NCI-H187 (cell line): ENCODE measurements at regions not wholly inside any gene's neighbourhood (a gene's known extent, or its start where the extent isn't known, plus 50 kb on each side); places are given as distances from the start of the nearest gene placed in this dataset.

ENCODE experiments used
- DNase-seq, 2 experiments: peaks; one replicate each; lab custom pipeline; 2025; lab: John Stamatoyannopoulos, UW

GRCh38 chr1:216919060-216919970, 196.1 kb upstream of the ESRRG start:
- DNase-seq = no peak

- DNase-seq = no peak
These were observed 193.7 kb upstream of the ESRRG start for GRCh38 chr1:216916890-216917438.

DNA sequence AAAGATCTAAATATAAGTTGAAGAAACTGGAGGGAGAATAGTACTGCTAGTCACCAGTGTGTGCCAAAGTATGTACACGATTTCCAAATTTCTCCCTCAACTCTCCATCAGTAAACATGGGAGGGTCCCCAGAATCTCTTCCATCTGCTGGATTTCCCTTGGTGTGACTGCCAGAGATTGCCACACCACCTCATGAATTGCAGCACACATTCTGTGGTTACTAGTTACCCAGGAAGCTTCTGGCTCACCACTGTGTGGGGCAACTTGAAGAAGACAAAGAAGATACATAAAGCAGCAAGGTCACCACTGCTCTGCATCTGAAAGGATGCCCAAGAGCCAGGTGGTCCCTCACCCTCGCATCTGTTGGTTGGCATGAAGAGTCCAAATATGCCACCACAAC, 191.7 kb upstream of the ESRRG start:
- no peak for DNase-seq

DNA sequence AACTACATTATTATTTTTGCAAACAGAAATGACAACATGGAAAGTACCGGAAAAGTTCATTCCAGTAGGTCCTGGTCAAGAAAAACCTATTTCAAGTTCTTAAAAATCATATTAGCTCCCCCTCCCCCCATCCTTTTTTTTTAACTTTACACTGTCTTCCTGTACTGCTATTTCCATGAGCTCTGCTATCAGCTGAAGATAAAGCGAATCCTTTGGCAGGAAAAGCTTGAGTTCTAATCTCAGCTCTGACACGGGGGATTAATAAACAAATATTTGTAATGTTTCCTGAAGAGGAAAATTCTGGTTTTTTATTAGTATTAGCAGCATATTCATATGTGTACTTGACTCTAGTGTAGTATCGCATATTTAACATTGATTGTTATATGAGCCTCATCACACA, 190.7 kb upstream of the ESRRG start:
- DNase-seq = no peak

DNA sequence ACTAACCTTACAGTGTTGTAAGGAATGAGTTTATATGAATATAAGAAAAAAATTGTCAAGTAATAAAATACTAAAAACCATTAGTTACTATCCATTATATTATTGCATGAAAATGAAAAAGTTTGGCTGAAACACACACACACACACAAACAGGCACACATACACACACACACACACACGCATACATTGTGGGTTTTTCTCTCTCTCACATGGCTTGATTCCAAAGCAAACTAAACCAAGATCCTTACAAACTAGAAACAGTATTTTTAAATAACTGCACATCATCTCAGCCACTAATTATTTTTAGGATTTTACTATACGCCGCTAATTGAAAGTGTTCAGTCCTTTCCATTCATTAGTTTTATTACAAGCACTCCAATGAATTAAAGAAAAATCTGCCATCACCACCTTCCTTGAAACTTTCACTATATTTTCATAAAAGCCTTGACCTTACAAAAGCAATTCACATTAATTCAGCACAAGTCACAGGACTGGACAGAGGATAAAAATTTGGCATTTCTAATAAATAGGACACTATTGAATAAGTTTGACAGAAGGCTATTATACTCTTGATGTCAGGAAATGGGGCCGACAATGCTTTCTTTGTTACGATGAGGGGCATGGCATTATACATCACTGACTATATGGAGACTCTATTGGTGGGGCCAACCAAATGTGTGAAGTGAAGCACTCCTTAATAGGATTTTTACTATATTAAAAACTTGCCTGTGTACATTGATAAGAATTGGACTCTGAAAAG, 187.0 kb upstream of the ESRRG start:
- DNase-seq = no peak

DNA sequence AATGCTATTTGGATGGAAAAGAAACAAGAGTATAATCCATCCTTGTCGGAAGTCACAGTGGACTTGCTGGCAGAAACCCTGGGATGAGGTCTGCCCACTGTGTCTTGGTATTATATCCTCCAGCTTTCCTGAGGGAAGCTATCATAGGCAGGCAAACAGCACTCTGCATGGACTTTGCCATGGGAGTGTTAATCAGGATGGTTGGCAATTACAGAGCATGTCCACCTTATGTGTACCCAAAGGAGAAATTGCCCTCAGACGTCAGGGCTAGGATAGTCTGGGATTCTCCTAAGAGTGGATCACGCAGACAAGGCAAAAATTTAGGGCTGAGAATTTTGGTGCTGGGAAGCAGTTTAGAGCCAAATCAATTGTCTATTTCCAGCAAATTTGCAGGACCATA, 184.9 kb upstream of the ESRRG start:
- no peak for DNase-seq

GRCh38 chr1:216907100-216907499, 183.9 kb upstream of the ESRRG start:
- DNase-seq = no peak

- DNase-seq = no peak
These were observed 182.6 kb upstream of the ESRRG start for GRCh38 chr1:216905781-216906180.

- no peak for DNase-seq
These were observed 181.9 kb upstream of the ESRRG start for GRCh38 chr1:216905137-216905536.

GRCh38 chr1:216904471-216904870, 181.2 kb upstream of the ESRRG start:
- no peak for DNase-seq

DNA sequence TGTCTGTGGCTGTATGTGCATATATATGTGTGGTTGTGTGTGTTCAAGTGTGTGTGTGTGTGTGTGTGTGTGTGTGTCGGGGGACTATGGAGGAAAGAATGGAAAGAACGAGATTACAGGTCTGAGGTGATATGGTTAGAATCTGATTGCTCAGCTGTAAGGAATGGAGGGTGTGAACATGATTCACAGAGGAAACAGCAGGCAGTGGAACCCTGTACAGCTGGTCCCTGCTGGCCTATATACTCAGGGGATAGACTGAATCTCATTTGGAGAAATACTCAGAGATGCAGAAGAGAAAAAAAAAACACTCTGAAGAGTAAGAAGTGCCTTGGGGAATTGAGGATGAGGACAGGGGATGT, 180.1 kb upstream of the ESRRG start:
- DNase-seq = no peak

GRCh38 chr1:216902669-216903381, 179.6 kb upstream of the ESRRG start:
- no peak for DNase-seq

GRCh38 chr1:216900116-216900620, 176.9 kb upstream of the ESRRG start:
- no peak for DNase-seq

- no peak for DNase-seq
These were observed 175.6 kb upstream of the ESRRG start for GRCh38 chr1:216898801-216899200.

DNA sequence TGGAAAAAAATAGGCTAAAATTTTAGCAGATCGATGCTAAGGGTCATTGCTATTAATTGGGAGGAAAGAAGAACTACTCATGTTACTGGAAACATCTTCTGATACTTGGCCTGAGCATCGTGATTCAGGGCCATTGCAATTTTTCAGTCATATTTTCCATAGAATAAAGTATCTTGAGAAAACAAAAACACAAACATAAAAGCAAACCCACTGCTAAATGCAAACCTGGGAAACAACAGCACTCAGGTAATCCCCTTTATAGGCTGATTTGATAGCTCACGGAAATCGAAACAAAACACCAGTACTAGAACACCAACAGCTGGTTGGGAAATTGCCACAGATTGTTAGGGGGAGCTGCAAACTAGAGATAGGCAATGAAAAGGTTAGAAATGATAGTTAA, 172.9 kb upstream of the ESRRG start:
- DNase-seq = no peak

GRCh38 chr1:216894494-216894893, 171.3 kb upstream of the ESRRG start:
- DNase-seq = no peak

- no peak for DNase-seq
These were observed 169.4 kb upstream of the ESRRG start for GRCh38 chr1:216892581-216893160.

DNA sequence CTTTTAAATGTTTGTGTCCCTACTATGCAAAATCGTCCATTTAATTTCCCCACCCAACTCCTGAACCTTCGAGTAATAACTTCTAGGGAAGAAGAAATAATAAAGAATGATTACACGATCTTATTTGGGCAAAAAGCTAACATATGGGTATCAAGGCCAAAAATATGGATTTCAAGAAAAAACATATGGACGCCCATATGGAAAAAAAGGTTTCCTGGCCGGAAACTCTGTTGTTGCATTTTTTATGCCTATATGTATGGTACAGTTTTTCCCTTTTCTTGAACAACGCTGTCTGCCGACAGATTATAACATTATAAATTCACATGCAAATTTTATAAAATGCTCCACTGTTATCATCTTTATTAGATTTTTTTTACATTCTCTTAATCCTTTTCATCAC, 167.6 kb upstream of the ESRRG start:
- no peak for DNase-seq

GRCh38 chr1:216888731-216889130, 165.5 kb upstream of the ESRRG start:
- DNase-seq = no peak

DNA sequence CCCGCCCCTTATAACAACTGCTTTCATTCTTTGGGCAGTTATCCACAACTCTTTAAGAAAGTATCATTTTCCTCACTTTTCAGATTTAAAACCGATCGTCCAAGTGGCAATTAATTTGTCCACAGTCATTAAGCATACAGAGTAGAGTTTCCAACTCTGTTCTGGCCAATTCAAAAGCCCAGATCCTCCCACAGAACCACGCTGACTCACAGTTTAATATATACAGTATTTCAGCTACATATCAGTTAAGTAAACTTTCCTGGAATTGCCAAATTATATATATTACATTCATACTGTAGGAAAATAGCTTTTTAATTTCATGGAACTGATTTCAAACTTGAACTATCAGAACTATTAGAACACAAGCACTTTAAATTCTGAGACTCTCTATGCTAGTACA, 163.8 kb upstream of the ESRRG start:
- DNase-seq = no peak

DNA sequence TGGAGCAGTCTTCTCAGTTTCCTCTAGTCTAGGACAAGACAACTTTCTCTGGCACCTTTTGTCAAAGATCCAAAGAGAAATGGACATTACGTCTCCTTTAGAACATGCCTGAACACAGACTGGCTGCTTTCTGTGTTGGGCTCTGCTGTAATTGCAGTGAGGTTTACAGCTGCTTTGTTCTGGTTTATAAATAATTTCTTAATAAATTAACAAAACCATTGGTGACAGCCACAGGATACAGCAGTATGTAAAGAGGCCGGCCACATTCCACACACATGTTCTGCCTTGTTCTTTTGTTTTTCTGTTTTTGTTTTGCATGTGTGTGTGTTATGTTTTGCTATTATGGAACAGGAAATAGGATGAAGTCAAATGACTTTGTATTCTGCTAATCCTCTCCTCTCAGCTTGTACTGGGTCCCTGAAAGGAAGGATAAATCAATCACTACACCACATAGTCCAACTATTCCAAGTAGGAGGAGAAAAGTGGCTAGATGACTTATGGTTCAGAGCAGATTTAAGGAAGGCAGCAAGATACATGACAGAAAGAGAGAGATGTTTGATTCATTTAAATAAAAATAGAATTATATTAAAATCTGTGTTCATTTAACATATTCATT, 161.5 kb upstream of the ESRRG start:
- no peak for DNase-seq
